GM12878 (cell line): ENCODE measurements at regions not wholly inside any gene's neighbourhood (a gene's known extent, or its start where the extent isn't known, plus 50 kb on each side); places are given as distances from the start of the nearest gene placed in this dataset.

Experiments
- ATAC-seq: fragments of 200-7000 bp; cut with Tn5 transposase; 3 replicates; pipeline ENCODE4 v1.9.1; 2020; ENCODE audit warnings: mild to moderate bottlenecking, moderate library complexity
- BruUV-seq: library from RNA; stranded (reverse); fragments of 400-500 nt; replicated peaks from 2 replicates; lab custom pipeline; 2021; lab: Mats Ljungman, UMichigan
- CTCF ChIA-PET: fragments of 300-600 bp; sonication (Branson Sonifier 250); formaldehyde crosslinking; extraction: SDS; loops from one replicate; lab custom pipeline; 2021; ENCODE audit warnings: inconsistent platforms; lab: Yijun Ruan, JAX
- POLR2A ChIA-PET: fragments of 350-600 bp; formaldehyde crosslinking; extraction: SDS; loops from one replicate; lab custom pipeline; 2021; ENCODE audit warnings: inconsistent platforms; lab: Charles Lee
- RAD21 ChIA-PET: fragments of 300-600 bp; sonication (Branson Sonifier 250); formaldehyde crosslinking; loops from one replicate; lab custom pipeline; 2023; ENCODE audit warnings: antibody characterized with exemption; ENCODE audit not compliant: unreplicated experiment; lab: Charles Lee
- SMC1A ChIA-PET: fragments of 300-600 bp; sonication (Branson Sonifier 250); formaldehyde crosslinking; loops from one replicate; lab custom pipeline; 2023; ENCODE audit not compliant: unreplicated experiment, uncharacterized antibody; lab: Charles Lee
- DNase-seq: peaks from one replicate; pipeline ENCODE4 v3.0.0-alpha.2; 2011; ENCODE audit warnings: low read depth, low spot score
- FAIRE-seq: peaks from 3 replicates; lab custom pipeline; 2011; peaks lifted over from hg19 to GRCh38; lab: Jason Lieb, UNC
- H2AFZ ChIP-seq: 2 replicates; pipeline ENCODE4 v1.6.0; 2011; ENCODE audit warnings: low read depth, low read length, control low read depth; ENCODE audit not compliant: control insufficient read depth
- H3K27ac ChIP-seq: 2 replicates; pipeline ENCODE4 v1.5.1; 2011; ENCODE audit warnings: control low read depth; ENCODE audit not compliant: control insufficient read depth, insufficient read depth
- H3K27me3 ChIP-seq, 2 experiments: replicated peaks in 1 of 2; 2 replicates each; pipeline versions ENCODE4 v1.6.0 to v1.6.1; 2011; ENCODE audit warnings: low read length in 1 of 2; ENCODE audit not compliant: control insufficient read depth in 2 of 2, insufficient read depth in 2 of 2
- H3K36me3 ChIP-seq, 2 experiments: 2 replicates each; pipeline ENCODE4 v1.5.1; 2011; ENCODE audit warnings: low read length in 1 of 2; ENCODE audit not compliant: control insufficient read depth in 2 of 2, insufficient read depth in 2 of 2
- H3K4me1 ChIP-seq: 2 replicates; pipeline ENCODE4 v1.6.1; 2011; ENCODE audit warnings: mild to moderate bottlenecking, low read length, moderate library complexity, mixed read lengths; ENCODE audit not compliant: control insufficient read depth, insufficient read depth
- H3K4me2 ChIP-seq: 2 replicates; pipeline ENCODE4 v1.6.0; 2011; ENCODE audit warnings: control low read depth; ENCODE audit not compliant: control insufficient read depth, insufficient read depth
- H3K4me3 ChIP-seq: fragments of 200-600 bp; sonication (generic); 2 replicates; pipeline ENCODE4 v1.5.1; 2016
- H3K79me2 ChIP-seq: 2 replicates; pipeline ENCODE4 v1.6.0; 2011; ENCODE audit warnings: low read length; ENCODE audit not compliant: control insufficient read depth, insufficient read depth
- H3K9ac ChIP-seq: 2 replicates; pipeline ENCODE4 v1.8.0; 2011; ENCODE audit warnings: low read length, control low read depth, mixed read lengths; ENCODE audit not compliant: control insufficient read depth, insufficient read depth
- H3K9me3 ChIP-seq: replicated peaks from 3 replicates; pipeline ENCODE4 v1.5.1; 2011; ENCODE audit warnings: mild to moderate bottlenecking, low read length; ENCODE audit not compliant: control insufficient read depth, insufficient read depth
- H4K20me1 ChIP-seq: 2 replicates; pipeline ENCODE4 v1.6.0; 2011; ENCODE audit not compliant: control insufficient read depth, insufficient read depth
- ATF2 ChIP-seq: IDR thresholded peaks from 2 replicates; pipeline ENCODE4 v1.6.1; 2012; ENCODE audit warnings: low read length, inconsistent platforms
- IRF5 ChIP-seq: fragments of 450-650 bp; IDR thresholded peaks from 2 replicates; pipeline ENCODE4 v1.6.1; 2017; ENCODE audit warnings: borderline replicate concordance
- NBN ChIP-seq: fragments of 450-650 bp; IDR thresholded peaks from 2 replicates; pipeline ENCODE4 v1.6.1; 2016
- PML ChIP-seq: IDR thresholded peaks from 2 replicates; pipeline ENCODE4 v1.6.1; 2012; ENCODE audit warnings: low read length, inconsistent platforms
- RBBP5 ChIP-seq: fragments of 200-600 bp; sonication (generic); conservative IDR thresholded peaks from 2 replicates; pipeline ENCODE4 v1.6.1; 2016
- ZNF384 ChIP-seq: IDR thresholded peaks from 2 replicates; pipeline ENCODE4 v1.6.1; 2012; ENCODE audit warnings: low read depth, mild to moderate bottlenecking, low read length, improper control_type of control experiment, borderline replicate concordance
- ZNF622 ChIP-seq: fragments of 450-650 bp; IDR thresholded peaks from 2 replicates; pipeline ENCODE4 v1.6.1; 2017; ENCODE audit warnings: mild to moderate bottlenecking, inconsistent platforms
- WGBS: methylation state at CpG from one replicate; pipeline ENCODE4 v1.1.6; 2016; ENCODE audit warnings: low lambda C conversion rate; ENCODE audit not compliant: insufficient replicate concordance, insufficient coverage; ENCODE audit errors: missing lambda C conversion rate; 5-methylcytosine and 5-hydroxymethylcytosine counted together
- in situ Hi-C: fragments of 300-500 bp; cut with MboI; formaldehyde crosslinking; loops from 9 replicates; pipeline ENCODE4 v1.14.3; 2018; ENCODE audit warnings: mixed read lengths
- intact Hi-C: fragments of 100-400 bp; cut with micrococcal nuclease; formaldehyde crosslinking; loops from one replicate; pipeline ENCODE4 v1.14.2; 2022; ENCODE audit not compliant: unreplicated experiment

GRCh38 chr12:53852992-53853391 is 85.6 kb upstream of the HOXC13 start (continued):
- TF ChIP-seq ZNF384 = no peak
- TF ChIP-seq, all 136 proteins: peak for 0

- Histone ChIP-seq H4K20me1 (no peaks in the 10 kb centered on the region), H3K9ac (no peak overlapping the region), H3K36me3 (no peaks in the 10 kb centered on the region), H3K9me3 (no peaks in the 10 kb centered on the region), H3K27me3 (peaks cover 0 to 6% of the 10 kb centered on the region in 2 experiments; a peak in 1 of 4 replicates), H3K4me2 (no peak overlapping the region), H3K27ac (no peak overlapping the region), H2AFZ (no peak overlapping the region), H3K4me1 (no peaks in the 10 kb centered on the region), H3K79me2 (no peaks in the 10 kb centered on the region), H3K4me3 (no peak overlapping the region)
- RAD21 ChIA-PET = no interaction called here
- WGBS = 33% methylated on average over 3 of the region's 3 CpGs
- POLR2A ChIA-PET = interaction anchor here (0.6 kb wide), 1 partner anchor 121 kb away, joined by 3 read pairs; no protein-coding TSS in a partner anchor
- SMC1A ChIA-PET = no interaction called here
- TF ChIP-seq PML (no peak), RBBP5 (no peak), ZNF622 (no peak), NBN (no peak), IRF5 (no peak), ATF2 (no peak)
- no peak for DNase-seq
- in situ Hi-C loops (no loop called here), intact Hi-C loops (no loop called here)
- ATAC-seq = no peak
- BruUV-seq = no TSS peak
- FAIRE-seq = no peak
- CTCF ChIA-PET = no interaction called here
Observed at GRCh38 chr12:53854701-53855316, 83.8 kb upstream of the HOXC13 start.
